Esophagus squamous epithelium (tissue), 5 donors: ENCODE measurements at regions not wholly inside any gene's neighbourhood (a gene's known extent, or its start where the extent isn't known, plus 50 kb on each side); places are given as distances from the start of the nearest gene placed in this dataset.

Experiments used
- DNase-seq: peaks from one replicate; lab custom pipeline; 2025; lab: John Stamatoyannopoulos, UW
- H3K27ac ChIP-seq, 4 donors: fragments of 200-600 bp; sonication (generic); one replicate each; pipeline ENCODE4 v1.5.1; 2016 to 2019; ENCODE audit warnings: mild to moderate bottlenecking in 1 of 4
- H3K27me3 ChIP-seq, 4 donors: fragments of 200-600 bp; sonication (generic); 1 replicate in 3 of 4; 2 replicates in 1 of 4; pipeline versions ENCODE4 v1.5.1 to v1.6.0; 2017 to 2021; ENCODE audit warnings: antibody characterized with exemption in 1 of 4
- H3K36me3 ChIP-seq, 3 donors: fragments of 200-600 bp; sonication (generic); one replicate each; pipeline ENCODE4 v1.5.1; 2016 to 2019
- H3K4me1 ChIP-seq, 3 donors: fragments of 200-600 bp; sonication (generic); one replicate each; pipeline ENCODE4 v1.5.1; 2017 to 2019
- H3K4me3 ChIP-seq, 4 donors: fragments of 200-600 bp; sonication (generic); 1 replicate in 3 of 4; 2 replicates in 1 of 4; pipeline ENCODE4 v1.5.1; 2016 to 2019; ENCODE audit warnings: mild to moderate bottlenecking in 2 of 4, moderate library complexity in 1 of 4
- H3K9me3 ChIP-seq, 3 donors: fragments of 200-600 bp; sonication (generic); one replicate each; pipeline ENCODE4 v1.5.1; 2016 to 2019
- CTCF ChIP-seq, 6 experiments: fragments of 450-650 bp in 4 of 6; fragments of 200-600 bp in 2 of 6; sonication (generic) in 2 of 6; IDR thresholded peaks; one replicate each; pipeline ENCODE4 v1.5.1; 2016 to 2019; ENCODE audit warnings: antibody characterized with exemption in 6 of 6, mild to moderate bottlenecking in 4 of 6, moderate library complexity in 4 of 6
- POLR2A ChIP-seq, 4 donors: fragments of 450-650 bp; IDR thresholded peaks; one replicate each; pipeline ENCODE4 v1.6.1; 2017; ENCODE audit warnings: antibody characterized with exemption in 4 of 4, mild to moderate bottlenecking in 4 of 4, moderate library complexity in 3 of 4
- WGBS, 2 donors: methylation state at CpG; one replicate each; pipeline ENCODE4 v1.1.5; 2018; 5-methylcytosine and 5-hydroxymethylcytosine counted together
- intact Hi-C: fragments of 100-400 bp; cut with DNase I; formaldehyde crosslinking; loops from one replicate; pipeline ENCODE4 v1.15.0; 2022
- donor health status: DM: yes; HTN: yes; CAD: no.

GRCh38 chr20:46828471-46828870 is 66.2 kb upstream of the EYA2 start:
- WGBS, 2 donors = 63 to 76% methylated on average over 2 of the region's 2 CpGs

GRCh38 chr20:46830886-46831632 is 63.6 kb upstream of the EYA2 start:
- WGBS, 2 donors = 72 to 81% methylated on average over 6 of the region's 6 CpGs
- Histone ChIP-seq H3K4me3 (no peak overlapping the region), H3K27ac (no peak overlapping the region), H3K4me1 (no peaks in the 10 kb centered on the region), H3K27me3 (peaks cover 0 to 16% (median 0%) of the 10 kb centered on the region in 4 donors), H3K9me3 (no peaks in the 10 kb centered on the region), H3K36me3 (no peaks in the 10 kb centered on the region)
- intact Hi-C loops = no loop called here
- TF ChIP-seq POLR2A (IDR thresholded peaks at IDR 0.05) = no peak
- no peak for TF ChIP-seq CTCF (IDR thresholded peaks at IDR 0.05)
- no peak for DNase-seq

More at GRCh38 chr20:46828471-46828870, 66.2 kb upstream of the EYA2 start:
- intact Hi-C loops = no loop called here
- Histone ChIP-seq H3K36me3 (no peaks in the 10 kb centered on the region), H3K27me3 (peaks cover 0 to 16% (median 0%) of the 10 kb centered on the region in 4 donors), H3K4me3 (no peak overlapping the region), H3K27ac (no peak overlapping the region), H3K4me1 (no peaks in the 10 kb centered on the region), H3K9me3 (peaks cover 0 to 7% (median 0%) of the 10 kb centered on the region in 3 donors)
- DNase-seq = no peak
- TF ChIP-seq CTCF (IDR thresholded peaks at IDR 0.05) = no peak
- no peak for TF ChIP-seq POLR2A (IDR thresholded peaks at IDR 0.05)

- WGBS, 2 donors = 75 to 82% methylated on average over 2 of the region's 2 CpGs
- H3K9me3 ChIP-seq = no peaks in the 10 kb centered on the region
- no peak overlapping the region for H3K27ac ChIP-seq
- peaks cover 0 to 15% (median 0%) of the 10 kb centered on the region in 4 donors for H3K27me3 ChIP-seq
- H3K4me1 ChIP-seq = no peaks in the 10 kb centered on the region
- TF ChIP-seq CTCF (IDR thresholded peaks at IDR 0.05) = no peak
- no peak for TF ChIP-seq POLR2A (IDR thresholded peaks at IDR 0.05)
- H3K4me3 ChIP-seq = no peak overlapping the region
- no peak for DNase-seq
- intact Hi-C loops = no loop called here
- H3K36me3 ChIP-seq = no peaks in the 10 kb centered on the region
Observed at GRCh38 chr20:46831633-46832011, 63.0 kb upstream of the EYA2 start.

- TF ChIP-seq POLR2A (IDR thresholded peaks at IDR 0.05) = no peak
- no peak for TF ChIP-seq CTCF (IDR thresholded peaks at IDR 0.05)
- 58 to 60% methylated on average over 1 to 2 of the region's 3 CpGs for WGBS, 2 donors
Observed at GRCh38 chr20:46832555-46832954, 62.1 kb upstream of the EYA2 start.

GRCh38 chr20:46833360-46833759 is 61.3 kb upstream of the EYA2 start:
- H3K4me3 ChIP-seq = no peak overlapping the region
- no peaks in the 10 kb centered on the region for H3K9me3 ChIP-seq
- intact Hi-C loops = no loop called here
- H3K36me3 ChIP-seq = no peaks in the 10 kb centered on the region
- H3K27ac ChIP-seq = no peak overlapping the region
- peaks cover 0 to 17% (median 0%) of the 10 kb centered on the region in 4 donors for H3K27me3 ChIP-seq
- TF ChIP-seq CTCF (IDR thresholded peaks at IDR 0.05) (no peak), POLR2A (IDR thresholded peaks at IDR 0.05) (no peak)
- WGBS, 2 donors = 73 to 75% methylated on average over 3 of the region's 3 CpGs
- H3K4me1 ChIP-seq = no peaks in the 10 kb centered on the region
- DNase-seq = no peak

More at GRCh38 chr20:46832555-46832954, 62.1 kb upstream of the EYA2 start:
- intact Hi-C loops = no loop called here
- no peak for DNase-seq
- no peaks in the 10 kb centered on the region for H3K36me3 ChIP-seq
- H3K9me3 ChIP-seq = no peaks in the 10 kb centered on the region
- H3K27ac ChIP-seq = no peak overlapping the region
- H3K4me3 ChIP-seq = no peak overlapping the region
- H3K27me3 ChIP-seq = peaks cover 0 to 13% (median 0%) of the 10 kb centered on the region in 4 donors
- no peaks in the 10 kb centered on the region for H3K4me1 ChIP-seq
